ENCODE measurements at regions not wholly inside any gene's neighbourhood (a gene's known extent, or its start where the extent isn't known, plus 50 kb on each side); places are given as distances from the start of the nearest gene placed in this dataset.

DNA sequence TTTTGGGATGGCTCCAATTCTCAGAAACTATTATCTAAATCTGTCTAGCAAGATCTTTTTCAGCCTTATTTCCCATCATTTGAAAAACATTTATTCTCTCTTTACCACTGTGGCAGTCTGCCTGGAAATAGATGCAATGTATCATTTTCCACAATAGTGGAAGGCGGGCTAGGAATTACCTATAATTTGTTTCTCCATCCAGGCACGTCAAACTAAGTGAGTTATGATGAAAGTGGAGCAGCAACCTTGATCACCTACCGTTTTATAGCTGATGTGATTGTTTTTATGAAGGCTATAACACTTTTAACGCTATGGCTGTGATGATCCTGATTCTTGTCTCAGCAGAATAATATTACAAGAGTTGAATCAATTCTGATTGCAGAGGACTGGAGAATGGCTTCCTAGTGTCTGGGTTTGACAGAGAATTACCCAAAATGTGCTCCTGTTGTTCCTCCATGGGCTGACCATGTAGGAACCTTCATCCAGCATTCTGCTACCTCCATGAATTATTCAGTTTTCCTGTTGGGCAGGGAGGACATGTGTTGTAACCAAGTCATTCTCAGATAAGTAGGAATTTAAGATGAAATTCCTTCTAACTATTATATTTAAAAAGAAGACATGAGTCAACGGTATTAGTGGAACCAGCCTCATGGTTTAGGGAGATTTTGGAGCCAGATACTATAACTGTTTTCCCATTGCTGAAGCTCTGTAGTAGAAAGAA lies 231.5 kb upstream of the SGO1 start:
- no peak for TF ChIP-seq CTCF (conservative IDR thresholded peaks at IDR 0.05; ENCODE audit: low read length)
- TF ChIP-seq EZH2phosphoT487 (IDR thresholded peaks at IDR 0.05; ENCODE audit: borderline replicate concordance): no peak

Measured in Loucy (cell line).